T-helper 1 cell treated with Interleukin-12 subunit alpha and Interleukin-12 subunit beta and Interleukin-4 antibody, amounts not matched to agents 30 μg/mL and 1 μg/mL, for 36 hours (primary cell): ENCODE measurements at regions not wholly inside any gene's neighbourhood (a gene's known extent, or its start where the extent isn't known, plus 50 kb on each side); places are given as distances from the start of the nearest gene placed in this dataset.
"Not testable (repeated sequence)": the region's sequence is repeated elsewhere in the genome, so short reads cannot be mapped to it uniquely, and the experiment has no call there.

Experiments used
- H3K27ac Mint-ChIP-seq: one replicate; pipeline ENCODE4 v1.8.0; 2021; ENCODE audit warnings: mild to moderate bottlenecking, mixed read lengths
- H3K27me3 Mint-ChIP-seq: one replicate; pipeline ENCODE4 v1.8.0; 2021; ENCODE audit warnings: low read depth, mixed read lengths
- H3K36me3 Mint-ChIP-seq: one replicate; pipeline ENCODE4 v1.8.0; 2021; ENCODE audit warnings: low read depth, mixed read lengths
- H3K4me1 Mint-ChIP-seq: one replicate; pipeline ENCODE4 v1.8.0; 2021; ENCODE audit warnings: low read depth, mixed read lengths
- H3K4me3 Mint-ChIP-seq: one replicate; pipeline ENCODE4 v1.8.0; 2021; ENCODE audit warnings: mild to moderate bottlenecking, moderate library complexity, mixed read lengths
- H3K9me3 Mint-ChIP-seq: one replicate; pipeline ENCODE4 v1.8.0; 2021; ENCODE audit warnings: mixed read lengths

DNA sequence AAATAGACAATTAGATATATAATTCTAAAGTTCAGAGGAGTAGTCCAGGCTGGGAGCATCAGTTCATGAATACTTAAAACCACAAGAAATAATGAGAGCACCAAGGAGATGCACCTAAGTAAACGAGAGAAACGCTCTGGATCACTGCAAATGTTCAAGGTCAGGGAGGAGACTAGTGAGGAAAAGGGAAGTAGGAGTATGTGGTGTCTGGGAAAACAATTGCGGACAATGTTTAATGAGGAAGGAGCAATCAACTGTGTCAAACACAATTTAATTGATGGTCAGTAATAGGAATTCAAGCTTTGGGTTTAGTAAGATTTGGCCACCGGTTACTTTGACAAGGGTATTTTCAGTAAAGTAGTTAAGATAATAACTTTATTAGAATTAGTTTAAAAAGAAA lies 652.2 kb downstream of the DACH1 start:
- Mint-ChIP-seq H3K27ac (no peak overlapping the region), H3K9me3 (no peaks in the 10 kb centered on the region), H3K36me3 (no peaks in the 10 kb centered on the region), H3K4me1 (no peaks in the 10 kb centered on the region), H3K27me3 (no peaks in the 10 kb centered on the region), H3K4me3 (no peak overlapping the region)

DNA sequence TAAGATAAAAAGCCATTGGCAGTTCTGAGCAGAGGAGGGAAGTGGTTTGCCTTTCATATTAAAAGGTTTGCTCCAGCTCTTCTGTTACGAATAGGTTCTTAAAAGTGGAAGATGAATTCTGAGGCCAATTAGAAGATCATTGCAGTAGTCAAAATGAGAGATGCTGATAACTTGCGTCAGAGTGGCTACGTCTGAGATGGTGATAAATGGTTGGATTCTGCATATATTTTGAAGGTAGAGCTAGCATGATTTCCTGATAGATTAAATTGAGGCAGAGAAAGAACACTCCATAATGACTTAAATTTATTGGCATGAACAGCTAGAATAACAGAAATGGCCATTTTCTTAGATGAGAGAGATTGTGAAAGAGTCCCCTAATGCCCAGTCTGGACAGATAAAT lies 652.6 kb downstream of the DACH1 start:
- Mint-ChIP-seq H3K9me3 (no peaks in the 10 kb centered on the region), H3K4me3 (no peak overlapping the region), H3K36me3 (no peaks in the 10 kb centered on the region), H3K27ac (no peak overlapping the region), H3K4me1 (no peaks in the 10 kb centered on the region), H3K27me3 (no peaks in the 10 kb centered on the region)

DNA sequence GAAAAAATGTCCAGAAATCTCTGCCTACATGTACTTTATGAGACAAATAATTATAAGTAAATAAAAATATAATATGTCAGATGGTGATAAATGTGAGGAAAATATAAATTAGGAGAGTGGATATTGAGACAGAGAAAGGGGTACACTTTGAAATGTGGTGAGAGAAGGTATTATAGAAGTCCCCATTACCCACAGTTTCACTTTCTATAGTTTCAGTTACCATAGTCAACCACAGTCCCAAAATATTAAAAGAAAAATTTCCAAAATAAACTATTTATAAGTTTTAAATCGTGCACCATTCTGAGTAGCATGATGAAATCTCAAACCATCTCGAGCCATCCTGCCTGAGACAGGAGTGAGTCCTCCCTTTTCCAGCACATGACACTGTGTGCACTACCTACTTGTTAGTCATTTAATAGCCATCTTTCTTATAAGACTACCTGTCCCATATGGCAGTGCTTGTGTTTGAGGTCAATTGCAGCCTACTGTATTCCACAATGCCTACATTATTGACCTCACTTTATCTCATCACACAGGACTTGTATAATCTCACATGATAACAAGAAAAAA lies 653.7 kb downstream of the DACH1 start:
- H3K4me3 Mint-ChIP-seq, result no peak overlapping the region
- H3K27ac Mint-ChIP-seq, result no peak overlapping the region
- no peaks in the 10 kb centered on the region for H3K4me1 Mint-ChIP-seq
- H3K9me3 Mint-ChIP-seq, result no peaks in the 10 kb centered on the region
- H3K36me3 Mint-ChIP-seq, result no peaks in the 10 kb centered on the region
- H3K27me3 Mint-ChIP-seq, result no peaks in the 10 kb centered on the region

DNA sequence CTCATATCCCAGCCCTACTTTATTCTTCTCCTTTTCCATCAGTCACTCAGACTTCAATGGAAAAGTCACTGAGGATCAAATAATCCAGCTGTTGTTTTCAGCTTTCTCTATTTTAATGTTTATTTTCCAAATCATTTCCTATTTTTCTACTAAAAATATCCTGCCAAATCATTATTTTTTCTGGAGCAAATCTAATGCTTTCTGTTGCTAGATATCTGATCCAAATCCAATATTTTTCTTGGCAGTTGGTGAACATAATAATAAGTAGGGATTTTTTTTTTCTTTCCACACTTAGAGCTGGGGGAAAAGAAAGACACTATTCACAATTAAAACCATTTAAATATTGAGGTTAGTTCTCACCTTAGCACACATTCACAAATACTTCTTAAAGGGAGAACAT lies 656.1 kb downstream of the DACH1 start:
- Mint-ChIP-seq H3K9me3 (no peaks in the 10 kb centered on the region), H3K4me1 (no peaks in the 10 kb centered on the region), H3K27me3 (no peaks in the 10 kb centered on the region), H3K27ac (no peak overlapping the region), H3K4me3 (no peak overlapping the region), H3K36me3 (no peaks in the 10 kb centered on the region)

DNA sequence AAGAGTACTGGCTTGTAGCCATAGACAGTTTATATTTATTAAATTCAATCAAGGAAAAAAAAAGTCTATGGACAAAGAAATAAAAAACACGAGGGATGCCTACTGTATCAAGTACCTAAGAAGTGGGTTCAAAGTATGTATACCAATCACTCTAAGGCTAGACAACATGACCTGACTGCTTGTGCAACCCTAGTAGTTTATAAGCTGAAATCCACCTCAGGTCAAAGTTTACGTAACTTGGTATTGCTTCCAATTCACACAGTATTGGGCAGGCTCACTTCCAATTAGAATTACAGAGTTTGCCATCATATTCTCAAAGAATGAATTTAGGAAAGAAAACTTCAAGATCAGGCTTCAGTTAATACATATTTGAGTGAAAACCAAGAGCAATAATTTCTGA lies 657.8 kb downstream of the DACH1 start:
- Mint-ChIP-seq H3K27me3 (no peaks in the 10 kb centered on the region), H3K27ac (no peak overlapping the region), H3K4me3 (no peak overlapping the region), H3K36me3 (no peaks in the 10 kb centered on the region), H3K4me1 (no peaks in the 10 kb centered on the region), H3K9me3 (no peaks in the 10 kb centered on the region)

DNA sequence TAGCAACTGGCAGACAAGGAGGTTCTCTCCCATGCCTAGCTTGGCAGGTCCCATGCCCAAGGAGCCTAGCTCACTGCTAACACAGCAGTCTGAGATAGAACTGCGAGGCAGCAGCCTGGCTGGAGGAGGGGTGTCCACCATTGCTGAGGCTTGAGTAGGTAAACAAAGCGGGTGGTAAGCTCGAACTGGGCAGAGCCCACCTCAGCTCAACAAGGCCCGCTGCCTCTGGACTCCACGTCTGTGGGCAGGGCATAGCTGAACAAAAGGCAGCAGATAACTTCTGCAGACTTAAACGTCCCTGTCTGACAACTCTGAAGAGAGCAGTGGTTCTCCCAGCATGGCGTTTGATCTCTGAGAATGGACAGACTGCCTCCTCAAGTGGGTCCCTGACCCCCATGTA lies 682.4 kb downstream of the DACH1 start:
- not testable (repeated sequence) for H3K9me3 Mint-ChIP-seq, H3K4me1 Mint-ChIP-seq, H3K36me3 Mint-ChIP-seq, H3K27me3 Mint-ChIP-seq, H3K27ac Mint-ChIP-seq, H3K4me3 Mint-ChIP-seq

DNA sequence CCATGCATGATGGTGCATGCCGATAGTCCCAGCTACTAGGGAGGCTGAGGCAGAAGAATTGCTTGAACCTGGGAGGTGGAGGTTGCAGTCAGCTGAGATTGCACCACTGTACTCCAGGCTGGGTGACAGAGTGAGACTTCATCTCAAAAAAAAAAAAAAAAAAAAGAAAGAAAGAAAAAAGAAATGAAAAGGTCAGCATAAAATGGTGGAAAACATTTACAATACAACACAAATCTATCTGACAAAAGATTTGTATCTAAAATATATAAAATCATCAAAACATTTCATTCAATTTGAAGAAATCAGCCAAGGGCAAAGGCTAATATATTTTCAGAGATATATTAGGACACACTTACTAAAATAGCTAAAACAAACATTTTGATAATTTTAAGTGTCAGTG lies 683.7 kb downstream of the DACH1 start:
- not testable (repeated sequence) for H3K9me3 Mint-ChIP-seq, H3K4me1 Mint-ChIP-seq, H3K36me3 Mint-ChIP-seq, H3K27me3 Mint-ChIP-seq, H3K27ac Mint-ChIP-seq, H3K4me3 Mint-ChIP-seq

DNA sequence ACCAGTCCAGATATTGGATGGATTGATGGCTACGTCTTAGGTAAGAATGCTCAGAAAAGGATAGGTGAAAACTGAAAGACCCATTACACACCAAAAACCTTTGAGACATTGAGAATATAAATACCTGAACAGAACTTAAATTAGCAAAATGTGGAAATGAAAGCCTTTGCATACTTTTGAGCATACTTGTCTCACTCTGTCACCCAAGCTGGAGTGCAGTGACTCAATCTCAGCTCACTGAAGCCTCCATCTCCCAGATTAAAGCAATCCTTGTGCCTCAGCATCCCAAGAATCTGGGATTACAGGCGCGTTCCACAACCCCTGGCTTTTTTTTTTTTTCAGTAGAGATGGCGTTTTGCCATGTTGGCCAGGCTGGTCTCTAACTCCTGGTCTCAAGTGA lies 695.3 kb downstream of the DACH1 start:
- Mint-ChIP-seq H3K27ac (no peak overlapping the region), H3K36me3 (no peaks in the 10 kb centered on the region), H3K9me3 (no peaks in the 10 kb centered on the region), H3K27me3 (no peaks in the 10 kb centered on the region), H3K4me1 (no peaks in the 10 kb centered on the region), H3K4me3 (no peak overlapping the region)

DNA sequence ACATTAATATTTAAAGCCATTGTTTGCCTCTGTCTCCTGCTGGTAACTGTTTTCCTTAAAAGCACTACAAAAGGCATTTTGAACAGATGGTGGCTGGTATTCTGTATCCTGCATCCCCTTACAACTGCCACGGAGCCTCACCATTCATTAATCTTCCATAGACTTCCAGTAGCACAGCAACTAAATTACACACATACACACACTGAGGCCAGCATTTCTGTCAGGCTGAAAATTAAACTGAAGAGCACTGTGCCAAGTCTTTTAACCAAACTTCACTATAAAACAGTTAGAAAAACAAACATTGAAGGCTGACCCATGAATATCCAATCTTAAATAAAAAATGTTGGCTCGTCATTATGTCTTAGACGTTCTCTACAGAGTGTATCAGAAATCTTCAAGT lies 697.8 kb downstream of the DACH1 start:
- Mint-ChIP-seq H3K36me3 (no peaks in the 10 kb centered on the region), H3K27me3 (no peaks in the 10 kb centered on the region), H3K4me1 (no peaks in the 10 kb centered on the region), H3K27ac (no peak overlapping the region), H3K4me3 (no peak overlapping the region), H3K9me3 (no peaks in the 10 kb centered on the region)

DNA sequence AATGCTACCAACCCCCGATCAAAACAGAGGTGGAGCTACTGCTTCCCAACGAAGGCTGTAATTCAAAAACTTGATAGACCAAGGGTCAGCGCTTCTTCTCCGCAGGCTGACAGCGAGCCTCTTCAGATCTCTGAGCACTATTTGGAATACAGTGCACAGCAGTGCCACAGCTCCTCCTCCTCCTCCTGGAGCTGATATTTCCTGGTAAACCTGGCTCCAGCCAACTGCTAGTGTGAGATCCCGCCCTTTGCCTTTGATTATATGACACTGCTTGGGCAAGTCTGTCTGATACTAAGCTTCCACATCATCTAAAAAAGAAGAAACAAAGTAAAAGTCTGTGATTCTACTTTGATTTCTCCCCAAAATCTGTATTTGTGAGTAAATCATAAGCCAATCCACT lies 710.5 kb downstream of the DACH1 start:
- Mint-ChIP-seq H3K4me3 (no peak overlapping the region), H3K4me1 (no peaks in the 10 kb centered on the region), H3K27me3 (no peaks in the 10 kb centered on the region), H3K27ac (no peak overlapping the region), H3K36me3 (no peaks in the 10 kb centered on the region), H3K9me3 (no peaks in the 10 kb centered on the region)

DNA sequence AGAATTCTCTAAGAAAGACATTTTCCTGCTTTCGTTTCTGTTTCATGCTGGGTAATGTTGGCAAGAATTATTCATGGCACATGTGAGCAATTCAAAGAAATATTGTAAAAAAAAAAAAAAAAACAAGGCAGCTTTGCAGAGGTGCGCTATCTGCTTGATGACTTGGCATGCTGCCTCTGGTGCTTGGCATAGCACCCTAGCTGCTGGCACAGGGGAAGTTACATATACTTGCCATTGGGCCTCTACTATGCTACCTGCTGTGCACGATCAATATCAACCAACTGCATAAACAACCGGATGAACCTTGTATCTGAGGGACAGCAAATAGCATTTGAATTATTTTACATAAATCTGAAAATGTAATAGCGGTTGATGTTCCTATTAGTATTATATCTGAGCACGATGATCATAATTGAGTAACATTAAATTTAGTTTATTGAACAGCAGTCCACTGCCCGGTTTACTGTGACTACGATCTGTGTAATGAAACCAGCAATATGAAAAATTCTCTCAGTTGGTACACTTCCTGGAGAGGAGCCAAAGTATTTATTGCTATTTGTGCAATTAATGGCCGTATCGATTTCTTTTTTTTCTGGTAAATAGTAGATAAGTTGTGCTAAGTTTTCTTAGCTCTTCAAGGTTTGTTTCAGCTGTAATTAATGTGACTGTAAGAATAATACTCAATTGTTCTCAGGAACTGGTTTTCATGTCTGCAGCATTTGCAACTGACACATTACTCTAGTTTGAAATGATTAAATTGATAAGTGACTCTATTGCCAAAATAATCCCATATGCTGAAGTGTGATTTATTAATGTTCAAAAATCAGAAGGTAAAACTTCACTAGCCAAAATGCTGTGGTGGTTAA lies 717.3 kb downstream of the DACH1 start:
- no peak overlapping the region for H3K4me3 Mint-ChIP-seq
- H3K36me3 Mint-ChIP-seq, result no peaks in the 10 kb centered on the region
- H3K27ac Mint-ChIP-seq, result no peak overlapping the region
- no peaks in the 10 kb centered on the region for H3K9me3 Mint-ChIP-seq
- no peaks in the 10 kb centered on the region for H3K27me3 Mint-ChIP-seq
- H3K4me1 Mint-ChIP-seq, result no peaks in the 10 kb centered on the region

DNA sequence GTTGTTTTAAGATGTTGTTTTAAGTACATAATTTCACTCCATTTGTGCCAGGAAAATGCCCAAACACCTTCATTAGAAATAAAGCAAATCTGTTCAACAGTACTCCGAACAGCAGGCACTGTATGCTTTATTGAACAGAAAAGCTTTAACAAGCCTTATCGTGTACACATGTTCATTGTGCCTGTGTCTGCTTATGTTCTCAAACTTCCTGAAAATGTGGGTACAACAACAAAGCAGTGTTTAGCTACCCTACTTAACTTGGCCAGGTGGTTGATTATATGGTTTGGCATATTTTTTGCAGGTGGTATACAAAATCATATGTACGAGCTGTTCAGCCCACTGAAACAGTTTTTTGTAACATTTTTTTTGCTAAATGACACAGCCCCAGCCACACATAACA lies 718.0 kb downstream of the DACH1 start:
- Mint-ChIP-seq H3K4me1 (no peaks in the 10 kb centered on the region), H3K9me3 (no peaks in the 10 kb centered on the region), H3K4me3 (no peak overlapping the region), H3K27ac (no peak overlapping the region), H3K36me3 (no peaks in the 10 kb centered on the region), H3K27me3 (no peaks in the 10 kb centered on the region)

DNA sequence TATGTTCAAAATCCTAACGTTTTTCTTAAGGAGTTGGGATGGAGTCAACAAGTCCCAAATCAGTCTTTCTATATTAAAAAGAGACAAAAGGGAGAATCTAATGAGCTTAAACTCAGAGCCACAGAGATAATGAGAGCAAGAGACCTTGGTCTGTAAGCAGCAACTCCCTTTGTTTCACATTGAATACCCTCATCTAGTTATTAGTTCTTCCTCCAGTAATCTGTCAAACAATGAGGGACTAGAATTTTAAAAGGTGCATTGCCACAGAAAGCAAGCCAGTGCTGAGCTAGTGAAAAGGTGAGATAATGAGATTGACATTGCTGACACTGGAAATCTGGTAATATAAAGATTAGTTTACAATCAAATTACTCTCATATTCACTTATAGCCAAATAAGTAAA lies 718.6 kb downstream of the DACH1 start:
- Mint-ChIP-seq H3K36me3 (no peaks in the 10 kb centered on the region), H3K4me1 (no peaks in the 10 kb centered on the region), H3K9me3 (no peaks in the 10 kb centered on the region), H3K4me3 (no peak overlapping the region), H3K27ac (no peak overlapping the region), H3K27me3 (no peaks in the 10 kb centered on the region)

DNA sequence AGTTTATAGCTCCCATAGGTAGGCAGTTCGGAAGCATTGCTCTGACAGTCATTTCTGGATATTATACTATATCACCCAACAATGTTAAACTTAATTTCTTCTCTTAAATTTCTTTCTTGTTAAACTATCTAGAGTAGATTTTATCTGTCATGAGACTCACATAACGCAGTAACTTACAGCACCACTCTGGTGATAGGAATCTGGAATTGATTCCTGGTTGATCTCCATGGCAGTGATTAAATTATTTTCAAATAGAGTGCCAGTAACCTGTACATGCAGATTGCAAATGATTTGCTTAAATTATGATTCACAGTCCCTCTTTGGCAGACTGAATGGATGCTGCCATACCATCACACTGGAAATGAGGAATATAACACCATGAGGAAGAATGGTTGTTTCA lies 722.1 kb downstream of the DACH1 start:
- Mint-ChIP-seq H3K27me3 (no peaks in the 10 kb centered on the region), H3K9me3 (no peaks in the 10 kb centered on the region), H3K4me3 (no peak overlapping the region), H3K27ac (no peak overlapping the region), H3K36me3 (no peaks in the 10 kb centered on the region), H3K4me1 (no peaks in the 10 kb centered on the region)

DNA sequence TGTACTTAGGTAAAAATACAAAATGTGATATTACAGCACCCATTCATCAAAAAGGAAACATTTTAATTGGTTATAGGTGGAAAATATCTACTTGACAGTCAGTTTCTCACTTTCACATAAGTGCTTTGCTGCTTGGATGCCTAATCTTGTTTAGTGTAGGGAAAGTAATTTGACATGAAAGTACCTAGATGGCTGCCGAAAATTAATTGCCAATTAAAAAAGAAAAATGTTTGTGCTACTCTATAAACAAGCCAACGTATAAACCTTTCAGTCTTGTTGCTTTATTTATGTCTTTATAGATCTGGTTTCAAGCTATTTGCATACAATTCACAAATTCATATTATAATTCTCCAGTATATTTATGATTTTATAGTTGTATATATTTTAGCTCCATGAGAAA lies 729.9 kb downstream of the DACH1 start:
- Mint-ChIP-seq H3K4me3 (no peak overlapping the region), H3K4me1 (no peaks in the 10 kb centered on the region), H3K9me3 (peaks cover 2% of the 10 kb centered on the region), H3K27ac (no peak overlapping the region), H3K36me3 (no peaks in the 10 kb centered on the region), H3K27me3 (no peaks in the 10 kb centered on the region)
